DMS53 treated with DMSO at 0.1 percent for 48 hours (cell line): ENCODE measurements at regions not wholly inside any gene's neighbourhood (a gene's known extent, or its start where the extent isn't known, plus 50 kb on each side); places are given as distances from the start of the nearest gene placed in this dataset.
A peak's percentile ranks its signal among the peaks of the same experiment; 100 is the strongest.
"Not testable (repeated sequence)": the region's sequence is repeated elsewhere in the genome, so short reads cannot be mapped to it uniquely, and the experiment has no call there.

Experiments used
- DNase-seq: peaks from one replicate; lab custom pipeline; 2025; ENCODE audit not compliant: unreplicated experiment; lab: John Stamatoyannopoulos, UW

DNA sequence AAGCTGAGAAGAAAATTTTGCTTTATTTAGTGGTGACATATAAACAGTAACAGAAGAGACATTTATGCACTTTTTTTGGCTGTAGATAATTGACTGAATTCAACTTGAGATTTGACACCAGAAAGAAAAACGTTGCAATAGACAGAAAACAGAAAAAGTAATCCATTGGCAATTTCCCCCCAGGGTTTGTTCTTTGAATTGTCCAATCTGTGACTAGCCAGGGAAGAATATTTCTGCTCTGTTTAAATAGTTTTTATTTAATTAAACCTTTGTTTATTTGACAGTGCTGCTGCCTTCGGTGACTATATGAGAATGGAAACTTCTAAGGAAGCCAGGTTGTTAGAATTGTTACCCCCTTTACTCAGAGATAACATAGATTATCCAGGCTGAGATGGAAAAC is 210.6 kb downstream of the DEPDC1B start:
- DNase-seq = no peak

- DNase-seq = no peak
Observed at GRCh38 chr5:60488466-60489130, 211.4 kb downstream of the DEPDC1B start.

DNA sequence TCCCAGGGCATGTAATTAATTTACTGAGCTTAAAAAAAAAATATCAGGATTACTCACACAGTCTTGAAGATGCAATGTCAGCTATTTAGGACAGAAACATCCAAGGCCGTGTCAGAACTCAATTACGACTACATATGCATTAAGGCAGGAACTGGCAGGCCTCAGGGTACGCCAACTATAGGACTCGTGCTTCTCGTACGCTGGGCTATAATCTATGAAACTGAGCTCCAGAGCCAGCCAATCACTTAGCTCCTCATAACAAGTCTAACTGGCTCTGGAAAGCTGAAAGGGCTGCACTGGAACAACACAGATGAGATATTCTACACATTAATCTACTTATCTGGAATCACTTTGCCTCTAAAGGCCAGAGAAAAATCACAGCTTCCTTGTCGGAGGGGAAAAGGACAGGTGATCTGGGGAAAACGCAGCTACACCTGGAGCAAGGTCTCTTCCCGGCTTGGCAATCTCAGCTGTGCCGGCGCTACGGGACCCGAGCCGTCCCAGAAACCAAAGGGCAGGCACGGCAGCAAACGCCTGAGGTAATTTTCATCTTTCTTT is 212.0 kb downstream of the DEPDC1B start:
- peak; percentile 54 for DNase-seq

GRCh38 chr5:60487476-60487875 is 212.5 kb downstream of the DEPDC1B start:
- DNase-seq = peak; percentile 45

DNA sequence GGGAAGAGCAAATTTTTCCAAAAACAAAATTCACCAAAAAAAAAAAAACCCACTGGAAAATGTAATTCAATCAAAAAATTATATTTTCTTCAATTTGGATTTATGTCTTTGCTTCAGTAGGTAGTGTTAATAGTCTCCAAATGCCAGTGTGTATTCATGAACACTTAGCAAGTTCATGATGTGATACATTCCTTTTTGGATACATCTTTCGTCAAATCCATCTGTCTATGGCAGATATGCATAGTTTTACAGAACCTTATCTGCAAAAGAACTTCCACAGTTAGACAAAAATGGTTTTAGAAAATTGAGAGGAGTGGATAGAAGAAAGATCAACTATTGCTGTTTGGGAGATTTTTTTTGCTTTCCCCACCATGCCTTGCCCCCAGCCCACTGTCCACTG is 214.6 kb downstream of the DEPDC1B start:
- DNase-seq = no peak

GRCh38 chr5:60483050-60483449 is 216.9 kb downstream of the DEPDC1B start:
- DNase-seq = no peak

- peak; percentile 16 for DNase-seq
Observed at GRCh38 chr5:60482301-60482700, 217.7 kb downstream of the DEPDC1B start.

- no peak for DNase-seq
Observed at GRCh38 chr5:60479542-60479941, 220.4 kb downstream of the DEPDC1B start.

GRCh38 chr5:60477849-60478248 is 222.1 kb downstream of the DEPDC1B start:
- DNase-seq = no peak

DNA sequence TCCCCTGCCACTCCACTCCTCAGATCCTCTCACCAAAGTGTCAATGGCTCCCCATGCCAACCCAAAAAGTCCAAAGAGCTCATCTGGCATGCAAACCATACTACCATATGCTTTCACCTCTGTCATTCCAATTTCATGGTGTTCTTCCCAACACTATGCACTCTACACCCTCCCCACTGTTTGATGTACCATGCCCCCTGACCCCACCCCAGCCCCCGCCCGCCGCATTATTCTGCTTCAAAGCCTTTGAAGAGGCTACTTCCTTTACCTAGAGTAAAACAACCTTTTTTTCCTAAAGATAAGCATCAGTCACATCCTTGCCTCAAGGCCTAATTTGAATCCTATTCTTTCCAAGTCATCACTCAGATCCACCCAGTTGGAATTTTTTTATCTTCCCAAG is 226.3 kb downstream of the DEPDC1B start:
- no peak for DNase-seq

GRCh38 chr5:60473027-60473426 is 226.9 kb downstream of the DEPDC1B start:
- not testable (repeated sequence) for DNase-seq

DNA sequence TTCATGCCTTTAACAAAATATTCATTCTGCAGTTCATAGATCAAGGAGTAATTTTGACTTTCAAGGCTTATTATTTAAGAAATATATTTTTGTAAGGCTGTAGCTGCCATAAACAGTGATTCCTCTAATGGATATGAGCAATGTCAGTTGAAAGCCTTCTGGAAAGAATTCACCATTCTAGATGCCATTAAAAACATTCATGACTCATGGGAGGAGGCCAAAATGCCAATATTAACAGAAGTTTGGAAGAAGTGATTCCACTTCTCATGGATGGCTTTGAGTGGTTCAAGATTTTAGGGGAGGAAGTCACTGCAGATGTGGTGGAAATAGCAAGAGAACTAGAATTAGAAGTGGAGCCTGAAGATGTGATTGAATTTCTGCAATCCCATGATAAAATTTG is 229.1 kb downstream of the DEPDC1B start:
- no peak for DNase-seq

GRCh38 chr5:60469286-60469685 is 230.7 kb downstream of the DEPDC1B start:
- DNase-seq = no peak

DNA sequence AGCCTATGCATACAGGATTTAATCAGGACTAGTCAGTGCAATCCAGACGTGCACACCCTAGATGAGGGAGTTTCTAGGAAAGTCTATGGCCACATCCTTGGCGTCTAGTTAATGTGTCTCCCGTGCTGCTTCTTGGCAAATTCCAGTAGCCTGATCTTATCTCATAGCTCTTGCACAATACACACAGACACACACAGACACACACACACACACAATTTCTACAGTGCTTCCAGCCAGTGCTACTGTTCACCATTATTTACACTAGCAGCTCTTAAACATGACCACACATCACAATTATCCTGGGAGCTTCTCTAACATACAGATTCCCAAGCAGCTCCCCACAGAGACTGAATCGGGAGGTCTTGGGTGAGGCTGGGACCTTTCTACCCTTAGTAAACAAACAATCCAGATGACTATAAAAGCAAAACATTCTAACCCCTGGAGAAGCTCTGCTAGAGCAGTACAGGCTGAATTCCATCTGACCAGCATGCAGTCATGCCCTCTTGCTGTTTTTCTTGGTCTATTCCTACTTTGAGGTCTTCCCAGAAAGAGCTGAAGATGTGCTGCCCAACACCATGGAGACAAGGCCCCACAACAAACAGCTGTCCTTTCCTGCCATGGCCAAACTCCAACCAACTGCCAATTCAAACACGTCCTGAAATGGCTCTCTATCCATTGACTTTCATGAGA is 236.6 kb downstream of the DEPDC1B start:
- DNase-seq = no peak

- no peak for DNase-seq
Observed at GRCh38 chr5:60458666-60459065, 241.3 kb downstream of the DEPDC1B start.

GRCh38 chr5:60457233-60457632 is 242.7 kb downstream of the DEPDC1B start:
- no peak for DNase-seq

DNA sequence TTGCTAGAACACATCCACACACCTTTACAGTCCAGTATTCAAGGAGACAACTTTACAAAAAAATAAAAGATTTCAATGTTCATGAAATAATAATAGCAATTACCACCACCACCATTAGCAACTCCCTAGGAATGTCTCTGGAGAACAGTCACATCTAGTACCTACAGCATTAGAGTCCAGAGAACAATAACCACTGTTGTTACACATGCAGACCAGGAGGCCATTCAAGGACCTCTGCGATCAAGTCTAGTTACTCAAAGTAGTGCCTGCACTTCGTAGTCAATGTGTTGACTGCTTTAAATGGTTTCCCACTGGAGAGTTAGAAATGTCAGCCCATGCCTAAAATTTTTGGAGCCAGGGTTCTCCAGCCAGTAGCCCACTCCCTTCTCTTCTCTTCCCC is 244.4 kb downstream of the DEPDC1B start:
- no peak for DNase-seq

DNA sequence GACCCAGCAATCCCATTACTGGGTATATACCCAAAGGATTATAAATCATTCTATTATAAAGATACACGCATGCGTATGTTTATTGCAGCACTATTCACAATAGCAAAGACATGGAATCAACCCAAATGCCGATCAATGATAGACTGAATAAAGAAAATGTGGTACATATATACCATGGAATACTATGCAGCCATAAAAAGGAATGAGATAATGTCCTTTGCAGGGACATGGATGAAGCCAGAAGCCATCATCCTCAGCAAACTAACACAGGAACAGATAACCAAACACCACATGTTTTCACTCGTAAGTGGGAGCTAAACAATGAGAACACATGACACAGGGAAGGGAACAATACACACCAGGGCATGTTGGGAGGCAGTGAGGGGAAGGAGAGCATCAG is 245.7 kb downstream of the DEPDC1B start:
- DNase-seq = not testable (repeated sequence)

- no peak for DNase-seq
Observed at GRCh38 chr5:60453186-60453976, 246.6 kb downstream of the DEPDC1B start.

- DNase-seq = no peak
Observed at GRCh38 chr5:60448600-60448999, 251.4 kb downstream of the DEPDC1B start.

DNA sequence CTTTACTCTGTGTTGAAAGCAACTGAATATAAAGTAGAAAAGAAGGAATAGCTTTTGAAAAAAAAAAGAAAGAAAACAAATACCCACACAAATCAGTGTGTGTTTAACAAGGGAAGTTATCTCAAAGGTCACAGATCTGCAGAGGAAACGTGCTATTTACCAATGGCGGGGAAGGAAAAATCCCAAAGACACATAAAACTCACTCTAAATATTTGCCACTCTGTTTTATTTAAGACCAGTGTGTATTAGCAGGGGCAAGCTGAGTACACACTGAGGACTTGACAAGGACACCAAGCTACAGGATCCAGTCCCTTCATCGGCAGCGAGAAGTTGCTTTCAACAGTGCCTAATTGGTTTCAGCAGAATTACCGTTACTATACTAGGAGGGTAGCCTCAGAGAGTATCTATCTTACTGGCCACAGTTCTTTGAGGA is 252.5 kb downstream of the DEPDC1B start:
- peak; percentile 32 for DNase-seq

GRCh38 chr5:60446917-60447316 is 253.0 kb downstream of the DEPDC1B start:
- DNase-seq = no peak
